ENCODE measurements at regions not wholly inside any gene's neighbourhood (a gene's known extent, or its start where the extent isn't known, plus 50 kb on each side); places are given as distances from the start of the nearest gene placed in this dataset.

GRCh38 chr13:105994340-105994739 is 541.1 kb downstream of the EFNB2 start:
- TF ChIP-seq ELF1 (IDR thresholded peaks at IDR 0.05; ENCODE audit: borderline replicate concordance, low read depth) (no peak), CTCF (IDR thresholded peaks at IDR 0.05 in 2 of 3, conservative IDR thresholded peaks at IDR 0.05 in 1 of 3; ENCODE audit: borderline replicate concordance in 1 of 3, insufficient read depth in 1 of 3, low read depth in 2 of 3, low read length in 2 of 3) (no peak), EZH2phosphoT487 (IDR thresholded peaks at IDR 0.05; ENCODE audit: borderline replicate concordance) (no peak), EZH2 (IDR thresholded peaks at IDR 0.05) (no peak), POLR2A (IDR thresholded peaks at IDR 0.05; ENCODE audit: borderline replicate concordance, extremely low read depth, insufficient read depth, insufficient read length) (no peak), EGR1 (IDR thresholded peaks at IDR 0.05; ENCODE audit: low read depth) (no peak)

All from HCT116 (cell line).